ENCODE measurements at regions not wholly inside any gene's neighbourhood (a gene's known extent, or its start where the extent isn't known, plus 50 kb on each side); places are given as distances from the start of the nearest gene placed in this dataset.
"Not testable (repeated sequence)": the region's sequence is repeated elsewhere in the genome, so short reads cannot be mapped to it uniquely, and the experiment has no call there.

GRCh38 chrX:13387666-13388494 lies 68.0 kb upstream of the ATXN3L start:
- no peak for DNase-seq (ENCODE audit: extremely low read depth, low read depth, low spot score)

- DNase-seq (ENCODE audit: extremely low read depth, low read depth, low spot score) = no peak
Observed at GRCh38 chrX:13386636-13387035, 66.8 kb upstream of the ATXN3L start.

GRCh38 chrX:13386092-13386491 lies 66.2 kb upstream of the ATXN3L start:
- no peak for DNase-seq (ENCODE audit: extremely low read depth, low read depth, low spot score)

- DNase-seq (ENCODE audit: extremely low read depth, low read depth, low spot score) = no peak
Observed at GRCh38 chrX:13383907-13384306, 64.1 kb upstream of the ATXN3L start.

- DNase-seq (ENCODE audit: extremely low read depth, low read depth, low spot score) = no peak
Observed at GRCh38 chrX:13381514-13381913, 61.7 kb upstream of the ATXN3L start.

GRCh38 chrX:13380211-13380610 lies 60.4 kb upstream of the ATXN3L start:
- no peak for DNase-seq (ENCODE audit: extremely low read depth, low read depth, low spot score)

GRCh38 chrX:13378562-13379518 lies 59.0 kb upstream of the ATXN3L start:
- DNase-seq (ENCODE audit: extremely low read depth, low read depth, low spot score) = not testable (repeated sequence)

- DNase-seq (ENCODE audit: extremely low read depth, low read depth, low spot score) = no peak
Observed at GRCh38 chrX:13377550-13377934, 57.7 kb upstream of the ATXN3L start.

- no peak for DNase-seq (ENCODE audit: extremely low read depth, low read depth, low spot score)
Observed at GRCh38 chrX:13376857-13377549, 57.1 kb upstream of the ATXN3L start.

- DNase-seq (ENCODE audit: extremely low read depth, low read depth, low spot score) = not testable (repeated sequence)
Observed at GRCh38 chrX:13375596-13375995, 55.7 kb upstream of the ATXN3L start.

GRCh38 chrX:13374364-13374763 lies 54.5 kb upstream of the ATXN3L start:
- DNase-seq (ENCODE audit: extremely low read depth, low read depth, low spot score) = no peak

- DNase-seq (ENCODE audit: extremely low read depth, low read depth, low spot score) = no peak
Observed at GRCh38 chrX:13373431-13374187, 53.8 kb upstream of the ATXN3L start.

GRCh38 chrX:13373027-13373426 lies 53.2 kb upstream of the ATXN3L start:
- DNase-seq (ENCODE audit: extremely low read depth, low read depth, low spot score) = no peak

- DNase-seq (ENCODE audit: extremely low read depth, low read depth, low spot score) = no peak
Observed at GRCh38 chrX:13372203-13372980, 52.5 kb upstream of the ATXN3L start.

- no peak for DNase-seq (ENCODE audit: extremely low read depth, low read depth, low spot score)
Observed at GRCh38 chrX:13371186-13371585, 51.3 kb upstream of the ATXN3L start.

- DNase-seq (ENCODE audit: extremely low read depth, low read depth, low spot score) = no peak
Observed at GRCh38 chrX:13370713-13371112, 50.9 kb upstream of the ATXN3L start.

All from glomerular endothelial cell (primary cell).